Nephron progenitor cell (in vitro differentiated cells): ENCODE measurements at regions not wholly inside any gene's neighbourhood (a gene's known extent, or its start where the extent isn't known, plus 50 kb on each side); places are given as distances from the start of the nearest gene placed in this dataset.

Experiments used
- DNase-seq: peaks from one replicate; pipeline ENCODE4 v3.0.0; 2021
- H3K27ac Mint-ChIP-seq: 2 replicates; pipeline ENCODE4 v1.8.0; 2021; ENCODE audit warnings: mild to moderate bottlenecking, moderate library complexity, mixed read lengths
- H3K27me3 Mint-ChIP-seq: 2 replicates; pipeline ENCODE4 v1.8.0; 2021; ENCODE audit warnings: mild to moderate bottlenecking, low read depth, mixed read lengths; ENCODE audit not compliant: poor library complexity
- H3K36me3 Mint-ChIP-seq: 2 replicates; pipeline ENCODE4 v1.8.0; 2021; ENCODE audit warnings: low read depth, mixed read lengths
- H3K4me1 Mint-ChIP-seq: 2 replicates; pipeline ENCODE4 v1.8.0; 2021; ENCODE audit warnings: mixed read lengths
- H3K4me3 Mint-ChIP-seq: 2 replicates; pipeline ENCODE4 v1.8.0; 2021; ENCODE audit warnings: mild to moderate bottlenecking, moderate library complexity, mixed read lengths
- H3K9me3 Mint-ChIP-seq: 2 replicates; pipeline ENCODE4 v1.8.0; 2021; ENCODE audit warnings: mild to moderate bottlenecking, moderate library complexity, mixed read lengths
- TF ChIP-seq, protein P1 (sequence below): fragments of 200-600 bp; sonication (generic); IDR thresholded peaks from 2 replicates; pipeline ENCODE4 v1.5.0; 2021; ENCODE audit warnings: antibody characterized with exemption

DNA sequence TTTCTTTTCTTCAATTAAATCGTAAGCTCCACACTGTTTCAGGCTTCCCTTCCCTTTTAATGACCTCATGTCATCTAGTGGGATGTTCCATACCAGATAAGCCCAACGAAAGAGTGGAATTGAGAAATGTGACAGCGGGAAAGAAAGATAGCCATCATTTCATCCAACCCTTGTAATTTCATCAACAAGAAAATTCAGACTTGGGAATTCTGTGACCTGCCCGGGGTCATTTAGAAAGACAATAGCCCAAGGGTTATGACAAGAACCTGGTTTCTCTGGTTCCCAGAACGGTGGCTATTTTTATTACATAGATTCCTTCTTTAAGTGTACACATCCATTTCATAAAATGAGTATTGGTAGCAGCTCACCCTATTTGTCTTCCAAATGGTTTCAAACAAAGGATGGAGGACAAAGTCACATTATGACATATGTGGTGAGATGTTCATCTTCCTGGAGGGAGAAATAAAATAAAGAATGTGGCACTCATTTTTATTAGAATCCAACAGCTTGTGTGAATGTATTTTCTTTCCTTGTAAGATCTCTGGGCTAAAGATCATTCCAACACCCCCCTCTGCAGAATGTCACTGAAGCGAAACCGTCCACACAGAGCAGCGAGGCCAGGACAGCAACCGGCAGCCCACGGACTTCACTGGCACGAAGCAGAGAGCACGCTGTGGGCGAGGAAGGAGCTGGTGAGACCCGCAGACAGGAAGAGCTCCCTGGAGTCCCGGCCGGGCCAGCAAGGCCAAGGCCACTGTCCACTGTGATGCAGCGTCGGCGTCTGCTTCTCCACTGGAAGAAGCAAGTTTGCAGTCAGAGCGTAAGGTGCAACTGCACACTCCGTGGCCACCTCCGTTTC lies 199.9 kb downstream of the KLF6 start:
- Mint-ChIP-seq H3K36me3 (no peaks in the 10 kb centered on the region), H3K4me3 (no peak overlapping the region), H3K27ac (peak overlapping the region; percentile 27), H3K27me3 (peaks cover 4% of the 10 kb centered on the region), H3K9me3 (no peaks in the 10 kb centered on the region), H3K4me1 (peaks cover 14% of the 10 kb centered on the region)
- DNase-seq = peak; percentile 28
- TF ChIP-seq, protein P1, sequence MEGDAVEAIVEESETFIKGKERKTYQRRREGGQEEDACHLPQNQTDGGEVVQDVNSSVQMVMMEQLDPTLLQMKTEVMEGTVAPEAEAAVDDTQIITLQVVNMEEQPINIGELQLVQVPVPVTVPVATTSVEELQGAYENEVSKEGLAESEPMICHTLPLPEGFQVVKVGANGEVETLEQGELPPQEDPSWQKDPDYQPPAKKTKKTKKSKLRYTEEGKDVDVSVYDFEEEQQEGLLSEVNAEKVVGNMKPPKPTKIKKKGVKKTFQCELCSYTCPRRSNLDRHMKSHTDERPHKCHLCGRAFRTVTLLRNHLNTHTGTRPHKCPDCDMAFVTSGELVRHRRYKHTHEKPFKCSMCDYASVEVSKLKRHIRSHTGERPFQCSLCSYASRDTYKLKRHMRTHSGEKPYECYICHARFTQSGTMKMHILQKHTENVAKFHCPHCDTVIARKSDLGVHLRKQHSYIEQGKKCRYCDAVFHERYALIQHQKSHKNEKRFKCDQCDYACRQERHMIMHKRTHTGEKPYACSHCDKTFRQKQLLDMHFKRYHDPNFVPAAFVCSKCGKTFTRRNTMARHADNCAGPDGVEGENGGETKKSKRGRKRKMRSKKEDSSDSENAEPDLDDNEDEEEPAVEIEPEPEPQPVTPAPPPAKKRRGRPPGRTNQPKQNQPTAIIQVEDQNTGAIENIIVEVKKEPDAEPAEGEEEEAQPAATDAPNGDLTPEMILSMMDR = no peak

DNA sequence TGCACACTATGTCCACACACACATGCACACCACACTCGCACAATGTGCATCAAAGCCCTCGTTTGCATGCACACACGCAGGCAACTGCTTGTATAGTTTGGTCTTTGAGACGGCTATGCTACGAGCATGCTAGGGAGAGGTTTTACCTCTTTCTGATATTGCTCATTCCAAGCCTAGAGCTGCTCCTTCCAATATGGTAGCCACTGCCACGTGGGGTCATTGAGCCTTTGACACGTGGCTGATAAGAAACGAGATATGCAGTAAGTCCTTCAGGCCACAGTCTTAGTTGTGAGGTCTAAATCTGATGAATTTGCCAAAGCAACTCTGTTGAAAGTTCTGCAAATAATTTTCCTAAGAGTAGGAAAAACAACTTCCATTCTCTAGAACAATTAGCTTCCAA lies 204.4 kb downstream of the KLF6 start:
- H3K27ac Mint-ChIP-seq = no peak overlapping the region

DNA sequence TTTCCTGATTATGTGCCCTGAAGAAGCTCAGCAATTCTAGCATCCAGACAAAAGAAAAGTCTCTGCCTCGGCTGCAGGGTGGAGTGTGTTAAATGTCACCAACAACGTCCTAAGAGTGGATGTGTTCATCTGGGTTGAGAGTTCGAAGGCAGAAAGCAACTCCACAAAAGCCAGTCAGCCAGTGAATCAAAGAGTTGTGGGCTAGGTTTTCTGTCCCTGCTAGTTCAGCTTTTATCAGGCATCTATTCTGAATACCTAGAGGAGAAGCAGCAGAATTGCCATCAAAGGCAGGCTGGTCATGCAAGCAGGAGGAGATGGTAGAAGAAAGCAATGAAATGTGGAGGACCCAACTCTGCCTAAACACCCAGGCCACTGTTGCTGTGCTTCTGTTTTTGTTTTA lies 205.2 kb downstream of the KLF6 start:
- Mint-ChIP-seq H3K4me3 (no peak overlapping the region), H3K9me3 (no peaks in the 10 kb centered on the region), H3K4me1 (peaks cover 9% of the 10 kb centered on the region), H3K27ac (no peak overlapping the region), H3K27me3 (no peaks in the 10 kb centered on the region), H3K36me3 (no peaks in the 10 kb centered on the region)
- TF ChIP-seq, protein P1 = no peak
- DNase-seq = no peak

More for the DNA sequence above, 204.4 kb downstream of the KLF6 start:
- Mint-ChIP-seq H3K9me3 (no peaks in the 10 kb centered on the region), H3K4me3 (no peak overlapping the region), H3K4me1 (peaks cover 16% of the 10 kb centered on the region), H3K36me3 (no peaks in the 10 kb centered on the region), H3K27me3 (no peaks in the 10 kb centered on the region)
- TF ChIP-seq, protein P1 = no peak
- DNase-seq = no peak

DNA sequence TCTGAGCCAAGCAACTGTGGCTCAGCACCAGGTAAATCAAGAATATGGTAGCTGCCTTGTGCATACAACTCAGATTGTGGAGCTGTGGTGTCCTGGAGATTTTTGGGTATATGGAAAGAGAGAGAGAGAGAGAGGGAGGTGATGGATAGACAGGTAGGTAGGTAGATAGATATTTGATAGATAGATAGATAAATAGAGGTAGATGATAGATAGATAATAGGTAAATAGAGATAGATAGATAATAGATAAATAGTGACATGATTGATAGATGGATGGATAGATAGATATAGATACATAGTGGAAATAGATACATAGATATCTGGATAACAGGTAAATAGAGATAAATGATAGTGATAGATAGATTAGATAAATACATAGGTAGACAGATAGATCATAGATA lies 206.3 kb downstream of the KLF6 start:
- Mint-ChIP-seq H3K27ac (no peak overlapping the region), H3K27me3 (peaks cover 4% of the 10 kb centered on the region), H3K4me3 (no peak overlapping the region), H3K9me3 (no peaks in the 10 kb centered on the region), H3K36me3 (no peaks in the 10 kb centered on the region), H3K4me1 (peaks cover 5% of the 10 kb centered on the region)
- no peak for DNase-seq
- TF ChIP-seq, protein P1 = no peak

DNA sequence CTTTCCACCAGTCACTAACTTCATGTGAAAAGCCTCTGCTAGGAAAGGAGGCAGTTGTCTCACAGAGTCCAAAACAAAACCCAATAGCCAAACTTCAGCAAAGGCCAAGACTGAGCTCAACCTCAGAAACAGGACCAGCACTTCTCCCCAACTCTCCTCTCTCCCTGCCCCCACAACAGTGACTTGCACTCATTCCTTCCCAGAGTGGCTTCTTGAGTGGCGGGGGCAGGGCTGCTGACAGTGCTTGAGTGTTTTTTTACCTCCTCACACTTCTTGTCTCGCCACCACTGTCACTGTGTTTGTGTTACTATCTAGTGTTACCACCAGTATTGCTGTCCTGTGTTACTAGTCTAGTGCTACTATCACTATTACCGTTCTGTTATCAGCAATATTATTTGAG lies 206.8 kb downstream of the KLF6 start:
- H3K27ac Mint-ChIP-seq = no peak overlapping the region
- DNase-seq = no peak
- peaks cover 5% of the 10 kb centered on the region for H3K4me1 Mint-ChIP-seq
- H3K27me3 Mint-ChIP-seq = peaks cover 4% of the 10 kb centered on the region
- H3K9me3 Mint-ChIP-seq = no peaks in the 10 kb centered on the region
- H3K4me3 Mint-ChIP-seq = no peak overlapping the region
- TF ChIP-seq, protein P1 = no peak
- no peaks in the 10 kb centered on the region for H3K36me3 Mint-ChIP-seq

DNA sequence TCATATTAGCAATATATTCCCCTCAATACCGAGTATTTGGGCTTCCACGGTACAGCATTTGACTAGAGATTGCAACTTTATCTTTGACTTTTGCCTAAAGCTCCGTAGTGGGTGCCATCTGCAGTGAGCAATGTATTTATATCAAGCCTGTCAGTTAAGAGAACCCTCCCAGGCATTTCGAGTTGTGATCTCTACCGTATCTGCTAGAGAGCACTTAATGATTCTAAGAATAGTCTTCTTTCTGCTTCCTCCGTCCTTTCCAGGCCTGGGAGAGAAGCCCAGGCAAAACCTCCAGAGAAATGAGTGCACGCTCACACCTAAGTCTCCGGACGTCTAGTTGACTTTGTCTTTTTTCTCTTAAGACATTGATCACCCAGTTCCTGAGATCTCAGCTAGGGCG lies 210.6 kb downstream of the KLF6 start:
- Mint-ChIP-seq H3K36me3 (no peaks in the 10 kb centered on the region), H3K27me3 (peaks cover 4% of the 10 kb centered on the region), H3K4me3 (no peak overlapping the region), H3K4me1 (peaks cover 29% of the 10 kb centered on the region), H3K9me3 (no peaks in the 10 kb centered on the region), H3K27ac (no peak overlapping the region)
- DNase-seq = no peak
- TF ChIP-seq, protein P1 = no peak
